GF-D8 (cell line): ENCODE measurements at regions not wholly inside any gene's neighbourhood (a gene's known extent, or its start where the extent isn't known, plus 50 kb on each side); places are given as distances from the start of the nearest gene placed in this dataset.
"Not testable (repeated sequence)": the region's sequence is repeated elsewhere in the genome, so short reads cannot be mapped to it uniquely, and the experiment has no call there.

Experiments used
- DNase-seq: peaks from one replicate; lab custom pipeline; 2025; lab: John Stamatoyannopoulos, UW

DNA sequence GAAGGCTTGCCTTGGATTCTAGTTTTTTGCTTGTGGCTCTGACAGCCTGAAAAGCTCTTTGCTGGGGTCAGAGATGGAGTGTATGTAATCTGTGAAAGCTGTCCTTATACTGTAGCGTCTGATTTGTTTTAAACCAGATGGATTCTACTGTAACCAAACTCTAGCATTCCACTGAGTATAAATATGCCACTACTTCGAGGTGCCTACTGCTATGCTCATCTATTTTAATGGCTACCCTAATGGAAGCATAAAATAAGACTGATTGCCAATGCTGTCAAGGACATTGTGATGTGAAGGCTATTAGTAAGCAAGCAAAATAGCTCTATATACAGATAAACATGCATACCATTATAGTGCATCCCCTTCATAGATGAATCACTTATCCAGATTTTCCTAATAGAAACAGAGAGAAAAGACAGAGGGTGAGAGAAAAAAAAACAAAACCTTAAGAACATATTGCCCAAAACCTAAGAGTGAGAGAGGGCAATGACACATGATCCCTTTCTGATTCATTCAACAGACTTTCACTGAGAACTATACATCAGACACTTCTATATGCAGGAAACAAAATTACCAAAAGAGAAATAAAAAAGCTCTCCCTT, 1025.8 kb upstream of the LCORL start:
- no peak for DNase-seq

GRCh38 chr4:19039816-19040215, 1018.3 kb upstream of the LCORL start:
- no peak for DNase-seq

GRCh38 chr4:19038231-19038630, 1016.7 kb upstream of the LCORL start:
- no peak for DNase-seq

GRCh38 chr4:19033816-19034733, 1012.5 kb upstream of the LCORL start:
- DNase-seq: no peak

GRCh38 chr4:19030536-19030935, 1009.0 kb upstream of the LCORL start:
- DNase-seq: no peak

- DNase-seq: no peak
Measured at GRCh38 chr4:19030048-19030447, 1008.5 kb upstream of the LCORL start.

GRCh38 chr4:19026281-19026680, 1004.7 kb upstream of the LCORL start:
- DNase-seq: no peak

GRCh38 chr4:19025031-19025430, 1003.5 kb upstream of the LCORL start:
- no peak for DNase-seq

DNA sequence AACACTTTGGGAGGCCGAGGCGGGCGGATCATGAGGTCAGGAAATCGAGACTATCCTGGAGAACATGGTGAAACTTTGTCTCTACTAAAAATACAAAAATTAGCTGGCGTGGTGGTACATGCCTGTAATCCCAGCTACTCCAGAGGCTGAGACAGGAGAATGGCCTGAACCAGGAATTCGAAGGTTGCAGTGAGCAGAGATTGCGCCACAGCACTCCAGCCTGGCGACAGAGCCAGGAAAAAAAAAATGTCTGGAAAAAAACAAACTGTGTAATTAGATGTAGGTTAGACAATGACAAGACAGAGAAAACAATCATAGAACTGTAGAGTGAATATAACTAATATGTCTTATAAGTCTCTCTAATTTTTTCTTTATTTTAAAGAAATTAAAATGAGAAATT, 1002.5 kb upstream of the LCORL start:
- no peak for DNase-seq

GRCh38 chr4:19021617-19022016, 1000.1 kb upstream of the LCORL start:
- no peak for DNase-seq

DNA sequence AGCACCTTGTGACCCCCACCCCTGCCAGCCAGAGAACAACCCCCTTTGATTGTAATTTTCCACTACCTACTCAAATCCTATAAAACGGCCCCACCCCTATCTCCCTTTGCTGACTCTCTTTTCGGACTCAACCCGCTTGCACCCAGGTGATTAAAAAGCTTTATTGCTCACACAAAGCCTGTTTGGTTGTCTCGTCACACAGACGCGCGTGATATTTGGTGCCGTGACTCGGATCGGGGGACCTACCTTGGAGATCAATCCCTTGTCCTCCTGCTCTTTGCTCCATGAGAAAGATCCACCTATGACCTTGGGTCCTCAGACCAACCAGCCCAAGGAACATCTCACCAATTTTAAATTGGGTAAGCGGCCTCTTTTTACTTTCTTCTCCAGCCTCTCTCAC, 995.0 kb upstream of the LCORL start:
- DNase-seq: not testable (repeated sequence)

DNA sequence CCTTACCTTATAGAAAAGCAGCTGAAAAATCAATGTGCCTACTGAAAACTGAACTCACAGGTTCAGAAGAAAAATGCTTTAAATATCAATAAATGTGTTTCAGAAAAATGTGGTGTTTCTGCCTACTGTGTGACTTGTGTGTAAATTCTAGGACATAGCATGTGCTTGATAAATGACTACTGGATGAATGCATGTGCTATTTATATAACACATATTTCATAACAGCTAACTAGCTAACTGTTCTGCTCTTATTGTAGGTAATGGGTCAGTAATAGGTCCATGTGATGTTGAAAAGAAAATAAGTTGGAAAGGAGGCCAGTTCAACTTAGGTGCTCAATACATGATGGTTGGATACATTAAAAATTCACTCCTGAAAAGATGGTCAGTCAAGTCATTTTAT, 993.0 kb upstream of the LCORL start:
- no peak for DNase-seq

DNA sequence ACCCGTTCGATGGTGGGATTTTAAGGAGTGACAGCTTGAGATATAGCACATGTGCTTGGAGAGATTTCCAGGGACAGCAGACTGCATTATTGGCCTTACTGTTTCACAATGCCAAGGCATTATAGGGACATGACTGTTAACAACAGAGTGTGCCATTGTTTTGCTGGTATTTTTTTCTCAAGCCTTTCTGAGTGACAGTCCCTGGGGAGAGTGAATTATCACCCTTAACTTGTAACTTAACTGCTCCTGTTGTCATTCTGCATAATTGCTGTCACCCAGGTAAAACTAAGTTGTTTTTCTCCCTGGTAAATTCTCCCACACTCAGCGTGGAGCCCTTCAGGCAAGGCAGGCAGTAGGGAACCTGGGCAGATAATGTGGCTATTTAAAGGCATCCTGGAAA, 989.2 kb upstream of the LCORL start:
- no peak for DNase-seq

DNA sequence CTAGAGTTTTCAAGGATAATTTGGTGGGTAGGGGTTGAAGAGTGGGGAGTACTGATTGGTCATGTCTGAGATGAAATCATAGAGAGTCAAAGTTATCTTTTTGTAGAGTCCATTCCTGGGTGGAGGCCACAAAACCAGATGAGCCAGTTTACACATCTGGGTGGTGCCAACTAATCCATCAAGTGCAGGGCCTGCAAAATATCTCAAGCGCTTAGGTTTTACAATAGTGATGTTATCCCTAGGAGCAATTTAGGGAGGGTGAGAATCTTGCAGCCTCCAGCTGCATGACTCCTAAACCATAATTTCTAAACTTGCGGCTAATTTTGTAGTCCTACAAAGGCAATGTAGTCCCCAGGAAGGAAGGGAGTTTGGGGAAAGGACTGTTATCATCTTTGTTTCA, 988.3 kb upstream of the LCORL start:
- DNase-seq: no peak

- DNase-seq: no peak
Measured at GRCh38 chr4:19005211-19005610, 983.7 kb upstream of the LCORL start.

- no peak for DNase-seq
Measured at GRCh38 chr4:19002170-19002569, 980.6 kb upstream of the LCORL start.

DNA sequence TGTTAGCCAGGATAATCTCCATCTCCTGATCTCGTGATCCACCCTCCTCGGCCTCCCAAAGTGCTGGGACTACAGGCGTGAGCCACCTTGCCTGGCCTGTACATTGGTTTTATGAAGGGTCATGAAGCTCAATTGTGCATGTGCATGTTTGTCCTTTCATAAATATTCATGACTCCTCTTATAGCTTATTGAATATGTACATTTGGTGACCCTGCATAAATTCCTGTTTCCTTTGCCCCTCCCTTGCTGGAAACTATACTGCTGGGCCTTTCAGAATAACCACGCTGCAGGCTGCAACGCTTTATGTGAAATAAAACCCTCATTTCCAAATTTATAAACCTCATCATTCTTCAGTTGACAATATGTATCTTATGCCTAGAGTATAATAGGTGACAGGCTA, 978.0 kb upstream of the LCORL start:
- DNase-seq: no peak

- no peak for DNase-seq
Measured at GRCh38 chr4:18981234-18981615, 959.7 kb upstream of the LCORL start.

DNA sequence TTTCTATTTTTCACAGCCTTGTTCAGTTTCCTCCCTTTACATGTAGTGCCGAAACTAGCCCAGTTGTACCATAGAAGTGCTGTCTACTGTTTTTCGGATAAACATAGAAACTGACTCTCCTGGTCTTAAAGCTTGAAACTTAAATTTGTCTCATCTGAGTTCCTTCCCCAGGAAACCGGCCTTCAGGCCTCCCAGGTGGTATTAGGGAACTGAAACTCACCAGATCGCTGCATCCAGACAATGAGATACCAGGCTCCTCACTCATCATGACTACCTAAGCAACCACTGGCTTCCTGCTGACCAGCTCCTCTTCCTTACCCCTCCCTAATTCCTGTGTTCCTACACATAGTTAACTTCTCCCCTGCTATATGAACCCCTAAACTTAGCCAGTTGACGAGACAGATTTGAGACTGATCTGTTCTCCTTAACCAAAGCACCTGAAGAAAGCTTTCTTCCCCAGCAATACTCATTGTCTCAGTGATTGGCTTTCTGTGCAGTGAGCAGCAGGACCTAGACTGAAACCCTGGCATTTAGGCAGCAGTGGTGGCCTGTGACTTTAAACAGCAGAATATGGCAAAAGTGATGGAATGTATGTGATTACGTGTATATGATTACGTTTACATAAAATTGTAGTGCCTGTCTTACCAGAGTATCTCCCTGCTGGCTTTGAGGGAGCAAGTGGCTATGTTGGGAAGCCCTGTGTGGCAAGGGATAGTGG, 959.1 kb upstream of the LCORL start:
- no peak for DNase-seq

GRCh38 chr4:18976884-18977283, 955.3 kb upstream of the LCORL start:
- no peak for DNase-seq

DNA sequence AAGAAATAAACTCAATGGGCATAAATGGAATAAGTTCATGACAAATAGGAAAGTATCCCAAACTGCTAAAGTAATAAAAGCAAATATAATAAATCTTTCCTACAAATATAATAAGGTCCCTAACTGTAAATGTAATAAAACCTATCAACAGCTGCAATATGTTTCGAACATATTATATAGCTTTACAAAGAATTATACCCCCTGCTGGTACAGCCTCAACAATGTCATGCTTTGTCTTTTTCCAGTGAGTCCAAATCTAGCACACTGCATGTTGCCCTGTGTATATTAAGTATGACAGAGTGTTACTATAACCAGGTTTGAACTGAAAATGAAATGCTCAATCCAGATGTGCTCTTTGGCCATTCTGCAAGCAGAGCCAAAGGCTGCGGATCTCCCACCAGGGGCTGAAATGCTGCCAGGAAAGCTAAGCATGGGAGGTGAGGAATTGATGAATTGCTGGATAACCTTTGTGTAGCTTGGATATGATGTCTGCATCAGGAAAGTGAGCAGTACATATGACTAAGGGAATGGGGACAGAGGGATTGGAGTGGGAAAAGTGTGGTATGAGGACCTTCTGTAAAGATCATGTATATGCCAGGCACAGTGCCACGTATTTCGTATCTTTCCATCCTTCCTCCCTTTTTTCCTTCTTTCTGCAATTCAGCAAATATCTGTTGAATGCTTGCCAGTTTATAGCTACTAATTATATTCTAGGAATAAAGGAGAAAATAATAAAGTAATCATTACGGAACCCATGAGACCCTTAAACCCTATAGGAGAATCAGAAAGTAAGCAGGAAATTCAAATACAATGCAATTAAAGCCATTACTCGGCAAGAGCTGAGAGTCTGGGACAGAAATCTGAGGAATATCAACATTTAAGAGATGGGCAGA, 954.6 kb upstream of the LCORL start:
- no peak for DNase-seq

- DNase-seq: no peak
Measured at GRCh38 chr4:18973296-18973695, 951.7 kb upstream of the LCORL start.
